Lung (tissue), 11 donors: ENCODE measurements at regions not wholly inside any gene's neighbourhood (a gene's known extent, or its start where the extent isn't known, plus 50 kb on each side); places are given as distances from the start of the nearest gene placed in this dataset.

Experiments used
- ATAC-seq: fragments of 200-7000 bp; cut with Tn5 transposase; one replicate; pipeline ENCODE4 v1.9.1; 2020; ENCODE audit warnings: moderate number of reproducible peaks; ENCODE audit not compliant: insufficient read depth, low FRiP score
- DNase-seq, 3 donors: peaks; one replicate each; pipeline ENCODE4 v3.0.0-alpha.2; 2013 to 2017
- H3K27ac ChIP-seq, 2 donors: one replicate each; pipeline ENCODE4 v1.5.1; 2013; ENCODE audit warnings: mild to moderate bottlenecking in 2 of 2, moderate library complexity in 2 of 2, control low read depth in 1 of 2, inconsistent platforms in 1 of 2, low read depth in 1 of 2, low read length in 1 of 2
- H3K27me3 ChIP-seq, 3 donors: one replicate each; pipeline ENCODE4 v1.5.1; 2013; ENCODE audit warnings: low read length in 2 of 3; ENCODE audit not compliant: control insufficient read depth in 3 of 3, insufficient read depth in 3 of 3
- H3K36me3 ChIP-seq, 4 donors: one replicate each; pipeline ENCODE4 v1.5.1; 2013; ENCODE audit warnings: low read length in 4 of 4, mild to moderate bottlenecking in 1 of 4, moderate library complexity in 1 of 4; ENCODE audit not compliant: control insufficient read depth in 4 of 4, insufficient read depth in 4 of 4
- H3K4me1 ChIP-seq, 5 donors: one replicate each; pipeline ENCODE4 v1.5.1; 2013; ENCODE audit warnings: low read length in 5 of 5, mild to moderate bottlenecking in 2 of 5, moderate library complexity in 1 of 5; ENCODE audit not compliant: control insufficient read depth in 5 of 5, insufficient read depth in 5 of 5
- H3K4me3 ChIP-seq: one replicate; pipeline ENCODE4 v1.5.1; 2013; ENCODE audit warnings: mild to moderate bottlenecking, control low read depth, moderate library complexity
- H3K9ac ChIP-seq, 2 donors: one replicate each; pipeline ENCODE4 v1.5.1; 2013; ENCODE audit warnings: low read length in 2 of 2, control low read depth in 1 of 2; ENCODE audit not compliant: insufficient read depth in 1 of 2
- H3K9me3 ChIP-seq, 4 donors: one replicate each; pipeline ENCODE4 v1.5.1; 2013; ENCODE audit warnings: low read length in 3 of 4, mild to moderate bottlenecking in 1 of 4, moderate library complexity in 1 of 4; ENCODE audit not compliant: control insufficient read depth in 4 of 4, insufficient read depth in 3 of 4
- WGBS, 2 donors: extraction: QIAGEN DNeasy Blood & Tissue Kit; methylation state at CpG; one replicate each; pipeline ENCODE4 v1.1.7; 2013; 5-methylcytosine and 5-hydroxymethylcytosine counted together
- TF ChIP-seq, protein P1 (sequence below): IDR thresholded peaks from 2 replicates; pipeline ENCODE4 v1.5.1; 2012; ENCODE audit warnings: mild to moderate bottlenecking; ENCODE audit errors: control extremely low read depth, extremely low read depth
- donor health status: control.
- donor health status: control.
- donor health status: Bipolar disorder and iron deficiency.
- donor health status: healthy.
- donor health status: DM: yes; HTN: yes; CAD: no.

DNA sequence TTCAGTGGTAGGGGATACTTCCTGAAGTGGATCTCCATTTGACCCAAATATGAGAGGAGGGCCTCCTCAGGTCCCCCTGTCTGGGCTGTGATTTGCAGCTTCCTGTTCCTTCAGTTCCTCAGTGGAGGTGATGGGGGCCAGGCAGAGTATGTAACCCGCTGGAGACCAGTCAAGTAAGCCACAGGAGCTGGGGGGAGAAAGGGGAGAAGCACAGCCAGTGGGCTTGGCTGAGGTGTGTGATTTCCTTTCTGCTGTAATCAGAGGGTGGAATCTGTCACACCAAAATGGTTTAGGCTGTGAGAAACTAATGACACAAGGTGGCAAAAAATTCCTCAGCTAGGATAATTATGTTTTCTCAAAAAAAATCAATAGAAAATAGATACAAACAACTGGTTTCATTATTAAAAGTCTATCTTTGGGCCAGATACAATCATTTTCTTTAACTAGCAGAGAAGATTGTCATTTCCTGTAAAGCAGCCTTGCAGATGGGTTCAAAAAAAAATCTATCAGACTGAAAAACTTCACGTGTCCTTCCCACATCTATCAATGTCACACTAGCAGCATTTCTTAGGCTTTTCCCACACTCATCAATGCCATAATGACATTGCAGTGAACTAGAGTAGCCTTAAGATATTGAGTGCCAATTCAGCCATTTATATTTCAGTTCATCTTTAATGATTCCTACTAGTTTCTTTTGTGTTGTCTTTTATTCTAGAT, 1660.3 kb downstream of the EFNB2 start:
- ATAC-seq (no peak), DNase-seq (no peak)
- Histone ChIP-seq H3K36me3 (no peaks in the 10 kb centered on the region), H3K9ac (no peak overlapping the region), H3K27me3 (no peaks in the 10 kb centered on the region), H3K4me3 (no peak overlapping the region), H3K9me3 (no peaks in the 10 kb centered on the region), H3K27ac (no peak overlapping the region), H3K4me1 (no peaks in the 10 kb centered on the region)
- TF ChIP-seq, protein P1, sequence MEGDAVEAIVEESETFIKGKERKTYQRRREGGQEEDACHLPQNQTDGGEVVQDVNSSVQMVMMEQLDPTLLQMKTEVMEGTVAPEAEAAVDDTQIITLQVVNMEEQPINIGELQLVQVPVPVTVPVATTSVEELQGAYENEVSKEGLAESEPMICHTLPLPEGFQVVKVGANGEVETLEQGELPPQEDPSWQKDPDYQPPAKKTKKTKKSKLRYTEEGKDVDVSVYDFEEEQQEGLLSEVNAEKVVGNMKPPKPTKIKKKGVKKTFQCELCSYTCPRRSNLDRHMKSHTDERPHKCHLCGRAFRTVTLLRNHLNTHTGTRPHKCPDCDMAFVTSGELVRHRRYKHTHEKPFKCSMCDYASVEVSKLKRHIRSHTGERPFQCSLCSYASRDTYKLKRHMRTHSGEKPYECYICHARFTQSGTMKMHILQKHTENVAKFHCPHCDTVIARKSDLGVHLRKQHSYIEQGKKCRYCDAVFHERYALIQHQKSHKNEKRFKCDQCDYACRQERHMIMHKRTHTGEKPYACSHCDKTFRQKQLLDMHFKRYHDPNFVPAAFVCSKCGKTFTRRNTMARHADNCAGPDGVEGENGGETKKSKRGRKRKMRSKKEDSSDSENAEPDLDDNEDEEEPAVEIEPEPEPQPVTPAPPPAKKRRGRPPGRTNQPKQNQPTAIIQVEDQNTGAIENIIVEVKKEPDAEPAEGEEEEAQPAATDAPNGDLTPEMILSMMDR, result no peak
- 46 to 53% methylated on average over 2 of the region's 2 CpGs for WGBS, 2 donors

- H3K4me1 ChIP-seq, result no peaks in the 10 kb centered on the region
Observed at GRCh38 chr13:104872153-104872552, 1663.3 kb downstream of the EFNB2 start.

GRCh38 chr13:104871456-104871855, 1664.0 kb downstream of the EFNB2 start:
- TF ChIP-seq, protein P1, result no peak
- no peak overlapping the region for H3K4me3 ChIP-seq
- ATAC-seq, result no peak
- no peaks in the 10 kb centered on the region for H3K4me1 ChIP-seq
- DNase-seq, result no peak
- no peak overlapping the region for H3K9ac ChIP-seq
- no peak overlapping the region for H3K27ac ChIP-seq
- no peaks in the 10 kb centered on the region for H3K27me3 ChIP-seq
- 47 to 80% methylated on average over 3 of the region's 3 CpGs for WGBS, 2 donors
- no peaks in the 10 kb centered on the region for H3K9me3 ChIP-seq
- no peaks in the 10 kb centered on the region for H3K36me3 ChIP-seq

More at GRCh38 chr13:104872153-104872552, 1663.3 kb downstream of the EFNB2 start:
- Histone ChIP-seq H3K27ac (no peak overlapping the region), H3K27me3 (no peaks in the 10 kb centered on the region), H3K9me3 (no peaks in the 10 kb centered on the region), H3K36me3 (no peaks in the 10 kb centered on the region), H3K4me3 (no peak overlapping the region), H3K9ac (no peak overlapping the region)
- 64 to 67% methylated on average over 4 of the region's 4 CpGs for WGBS, 2 donors
- TF ChIP-seq, protein P1, result no peak
- DNase-seq (no peak), ATAC-seq (no peak)

DNA sequence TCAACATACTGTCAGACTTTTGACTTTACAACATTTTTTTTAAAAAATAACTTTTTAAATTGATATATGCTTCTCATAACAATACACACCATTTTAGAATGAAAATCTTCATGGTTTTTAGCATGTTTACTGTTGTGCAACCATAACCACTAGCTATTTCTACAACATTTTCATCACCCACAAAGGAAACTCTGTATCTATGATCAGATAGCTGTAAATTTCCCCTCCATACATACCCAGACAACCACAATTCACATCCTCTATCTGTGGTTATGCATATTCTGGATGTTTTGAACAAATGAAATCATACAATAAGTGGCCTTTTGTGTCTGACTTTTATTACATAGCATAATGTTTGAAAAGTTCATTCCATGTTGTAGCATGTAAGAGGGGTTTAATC, 1666.0 kb downstream of the EFNB2 start:
- no peak for ATAC-seq
- H3K9me3 ChIP-seq, result no peaks in the 10 kb centered on the region
- TF ChIP-seq, protein P1, result no peak
- H3K4me3 ChIP-seq, result no peak overlapping the region
- H3K4me1 ChIP-seq, result no peaks in the 10 kb centered on the region
- H3K27me3 ChIP-seq, result no peaks in the 10 kb centered on the region
- DNase-seq, result no peak
- no peaks in the 10 kb centered on the region for H3K36me3 ChIP-seq
- H3K27ac ChIP-seq, result no peak overlapping the region
- no peak overlapping the region for H3K9ac ChIP-seq
